ENCODE measurements at regions not wholly inside any gene's neighbourhood (a gene's known extent, or its start where the extent isn't known, plus 50 kb on each side); places are given as distances from the start of the nearest gene placed in this dataset.

- TF ChIP-seq CTCF (IDR thresholded peaks at IDR 0.05) (no peak), POLR2AphosphoS5 (IDR thresholded peaks at IDR 0.05) (no peak)
These were observed 641.9 kb upstream of the CDH6 start for GRCh38 chr5:30551618-30552017.
